Endodermal cell (in vitro differentiated cells): ENCODE measurements at regions not wholly inside any gene's neighbourhood (a gene's known extent, or its start where the extent isn't known, plus 50 kb on each side); places are given as distances from the start of the nearest gene placed in this dataset.

Experiments
- DNase-seq: peaks from one replicate; pipeline ENCODE4 v3.0.0-alpha.2; 2017
- H3K27ac ChIP-seq: 2 replicates; pipeline ENCODE4 v1.5.1; 2013; ENCODE audit warnings: mild to moderate bottlenecking, low read depth, low read length, moderate library complexity
- H3K27me3 ChIP-seq: 2 replicates; pipeline ENCODE4 v1.6.1; 2013; ENCODE audit warnings: mild to moderate bottlenecking, low read length, moderate library complexity; ENCODE audit not compliant: insufficient read depth, control insufficient read depth, poor library complexity, severe bottlenecking
- H3K36me3 ChIP-seq: 2 replicates; pipeline ENCODE4 v1.7.0; 2013; ENCODE audit warnings: mild to moderate bottlenecking, low read length, moderate library complexity; ENCODE audit not compliant: control insufficient read depth, insufficient read depth
- H3K4me1 ChIP-seq: one replicate; pipeline ENCODE4 v1.7.0; 2013; ENCODE audit warnings: low read length; ENCODE audit not compliant: control insufficient read depth, insufficient read depth
- H3K4me3 ChIP-seq: 2 replicates; pipeline ENCODE4 v1.5.1; 2013; ENCODE audit warnings: mild to moderate bottlenecking, low read length, moderate library complexity
- H3K9ac ChIP-seq: 2 replicates; pipeline ENCODE4 v1.6.1; 2013; ENCODE audit warnings: mild to moderate bottlenecking, low read length, moderate library complexity; ENCODE audit not compliant: poor library complexity, severe bottlenecking; ENCODE audit errors: extremely low read depth
- H3K9me3 ChIP-seq: 2 replicates; pipeline ENCODE4 v1.6.1; 2013; ENCODE audit warnings: mild to moderate bottlenecking, low read length, moderate library complexity; ENCODE audit not compliant: control insufficient read depth
- H3K27ac Mint-ChIP-seq: 2 replicates; pipeline ENCODE4 v1.8.0; 2020; ENCODE audit warnings: mixed read lengths
- H3K27me3 Mint-ChIP-seq: 2 replicates; pipeline ENCODE4 v1.8.0; 2021; ENCODE audit warnings: mild to moderate bottlenecking, mixed read lengths; ENCODE audit not compliant: insufficient read depth
- H3K36me3 Mint-ChIP-seq: 2 replicates; pipeline ENCODE4 v1.8.0; 2020; ENCODE audit warnings: low read depth, mixed read lengths
- H3K4me1 Mint-ChIP-seq: 2 replicates; pipeline ENCODE4 v1.8.0; 2020; ENCODE audit warnings: mixed read lengths
- H3K4me3 Mint-ChIP-seq: 2 replicates; pipeline ENCODE4 v1.8.0; 2020; ENCODE audit warnings: mild to moderate bottlenecking, moderate library complexity, mixed read lengths
- H3K9me3 Mint-ChIP-seq: 2 replicates; pipeline ENCODE4 v1.8.0; 2020; ENCODE audit warnings: mild to moderate bottlenecking, mixed read lengths
- WGBS, 2 experiments: methylation state at CpG; one replicate each; pipeline versions ENCODE4 v1.1.5 to v1.1.7; 2013; ENCODE audit warnings: missing lambda C conversion rate in 2 of 2, mixed read lengths in 1 of 2; ENCODE audit not compliant: insufficient coverage in 1 of 2, insufficient read length in 1 of 2; 5-methylcytosine and 5-hydroxymethylcytosine counted together
- TF ChIP-seq, protein P1 (sequence below): fragments of 200-600 bp; sonication (generic); conservative IDR thresholded peaks from 2 replicates; pipeline ENCODE4 v1.5.0; 2021; ENCODE audit warnings: antibody characterized with exemption, mild to moderate bottlenecking

- Mint-ChIP-seq H3K9me3 (no peaks in the 10 kb centered on the region), H3K4me1 (peaks cover 38% of the 10 kb centered on the region), H3K36me3 (no peaks in the 10 kb centered on the region), H3K27me3 (no peaks in the 10 kb centered on the region), H3K4me3 (no peak overlapping the region), H3K27ac (no peak overlapping the region)
- Histone ChIP-seq H3K4me3 (no peak overlapping the region), H3K4me1 (peaks cover 12% of the 10 kb centered on the region), H3K27ac (no peak overlapping the region), H3K9ac (no peak overlapping the region), H3K36me3 (no peaks in the 10 kb centered on the region), H3K27me3 (no peaks in the 10 kb centered on the region), H3K9me3 (no peaks in the 10 kb centered on the region)
- TF ChIP-seq, protein P1, sequence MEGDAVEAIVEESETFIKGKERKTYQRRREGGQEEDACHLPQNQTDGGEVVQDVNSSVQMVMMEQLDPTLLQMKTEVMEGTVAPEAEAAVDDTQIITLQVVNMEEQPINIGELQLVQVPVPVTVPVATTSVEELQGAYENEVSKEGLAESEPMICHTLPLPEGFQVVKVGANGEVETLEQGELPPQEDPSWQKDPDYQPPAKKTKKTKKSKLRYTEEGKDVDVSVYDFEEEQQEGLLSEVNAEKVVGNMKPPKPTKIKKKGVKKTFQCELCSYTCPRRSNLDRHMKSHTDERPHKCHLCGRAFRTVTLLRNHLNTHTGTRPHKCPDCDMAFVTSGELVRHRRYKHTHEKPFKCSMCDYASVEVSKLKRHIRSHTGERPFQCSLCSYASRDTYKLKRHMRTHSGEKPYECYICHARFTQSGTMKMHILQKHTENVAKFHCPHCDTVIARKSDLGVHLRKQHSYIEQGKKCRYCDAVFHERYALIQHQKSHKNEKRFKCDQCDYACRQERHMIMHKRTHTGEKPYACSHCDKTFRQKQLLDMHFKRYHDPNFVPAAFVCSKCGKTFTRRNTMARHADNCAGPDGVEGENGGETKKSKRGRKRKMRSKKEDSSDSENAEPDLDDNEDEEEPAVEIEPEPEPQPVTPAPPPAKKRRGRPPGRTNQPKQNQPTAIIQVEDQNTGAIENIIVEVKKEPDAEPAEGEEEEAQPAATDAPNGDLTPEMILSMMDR = peak; percentile 89
- WGBS, 2 experiments = 0 to 56% methylated on average over 1 to 3 of the region's 3 CpGs
- peak; percentile 89 for DNase-seq
Observed at GRCh38 chr2:34738691-34739090, 1139.6 kb upstream of the FAM98A start.

- Histone ChIP-seq H3K27me3 (no peaks in the 10 kb centered on the region), H3K36me3 (no peaks in the 10 kb centered on the region), H3K27ac (no peak overlapping the region), H3K9me3 (peaks cover 6% of the 10 kb centered on the region), H3K9ac (no peak overlapping the region), H3K4me1 (peaks cover 12% of the 10 kb centered on the region), H3K4me3 (no peak overlapping the region)
- no peak overlapping the region for H3K4me3 Mint-ChIP-seq
- no peaks in the 10 kb centered on the region for H3K36me3 Mint-ChIP-seq
- H3K27ac Mint-ChIP-seq = no peak overlapping the region
- 92 to 100% methylated on average over 2 to 3 of the region's 3 CpGs for WGBS, 2 experiments
- peaks cover 37% of the 10 kb centered on the region for H3K4me1 Mint-ChIP-seq
- H3K9me3 Mint-ChIP-seq = no peaks in the 10 kb centered on the region
- no peak for DNase-seq
- no peaks in the 10 kb centered on the region for H3K27me3 Mint-ChIP-seq
- TF ChIP-seq, protein P1 = no peak
Observed at GRCh38 chr2:34737146-34737545, 1138.0 kb upstream of the FAM98A start.

- peaks cover 6% of the 10 kb centered on the region for H3K9me3 ChIP-seq
- H3K4me1 ChIP-seq = peaks cover 12% of the 10 kb centered on the region
- no peak overlapping the region for H3K27ac ChIP-seq
- H3K27me3 ChIP-seq = no peaks in the 10 kb centered on the region
- no peaks in the 10 kb centered on the region for H3K27me3 Mint-ChIP-seq
- WGBS, 2 experiments = 71% methylated on average over 2 of the region's 2 CpGs; no CpG with 5 or more reads in 1 of the 2 experiments
- no peak for DNase-seq
- no peak overlapping the region for H3K4me3 Mint-ChIP-seq
- H3K4me1 Mint-ChIP-seq = peaks cover 37% of the 10 kb centered on the region
- no peaks in the 10 kb centered on the region for H3K36me3 Mint-ChIP-seq
- no peak overlapping the region for H3K4me3 ChIP-seq
- TF ChIP-seq, protein P1 = no peak
- H3K9me3 Mint-ChIP-seq = no peaks in the 10 kb centered on the region
- H3K9ac ChIP-seq = no peak overlapping the region
- no peak overlapping the region for H3K27ac Mint-ChIP-seq
- H3K36me3 ChIP-seq = no peaks in the 10 kb centered on the region
Observed at GRCh38 chr2:34736482-34736881, 1137.4 kb upstream of the FAM98A start.
